Lower lobe of right lung (tissue), 2 donors: ENCODE measurements at regions not wholly inside any gene's neighbourhood (a gene's known extent, or its start where the extent isn't known, plus 50 kb on each side); places are given as distances from the start of the nearest gene placed in this dataset.

Experiments
- ATAC-seq, 2 donors: fragments of 200-7000 bp; cut with Tn5 transposase; one replicate each; pipeline ENCODE4 v1.9.1; 2020 to 2022; ENCODE audit warnings: mild to moderate bottlenecking in 2 of 2, moderate library complexity in 2 of 2
- DNase-seq: peaks from one replicate; pipeline ENCODE4 v3.0.0-alpha.2; 2020
- H3K27ac ChIP-seq: fragments of 200-600 bp; one replicate; pipeline ENCODE4 v1.8.0; 2022
- H3K27me3 ChIP-seq: fragments of 200-600 bp; one replicate; pipeline ENCODE4 v1.8.0; 2022; ENCODE audit warnings: low read depth
- H3K36me3 ChIP-seq: fragments of 200-600 bp; one replicate; pipeline ENCODE4 v1.8.0; 2022; ENCODE audit warnings: mild to moderate bottlenecking
- H3K4me1 ChIP-seq: fragments of 200-600 bp; one replicate; pipeline ENCODE4 v1.8.0; 2022
- H3K4me3 ChIP-seq: fragments of 200-600 bp; one replicate; pipeline ENCODE4 v1.8.0; 2022; ENCODE audit warnings: mild to moderate bottlenecking
- H3K9me3 ChIP-seq: fragments of 200-600 bp; one replicate; pipeline ENCODE4 v1.8.0; 2022
- CTCF ChIP-seq: fragments of 200-600 bp; IDR thresholded peaks from one replicate; pipeline ENCODE4 v1.8.0; 2022; ENCODE audit warnings: antibody characterized with exemption, mild to moderate bottlenecking
- intact Hi-C: fragments of 100-400 bp; cut with DNase I; formaldehyde crosslinking; loops from one replicate; pipeline ENCODE4 v1.11.0; 2022
- donor health status: DM: no; HTN: yes; CAD: no; lungs with severe emphysema.

GRCh38 chr10:111989136-111989911 is 194.2 kb downstream of the GPAM start:
- Histone ChIP-seq H3K4me3 (no peak overlapping the region), H3K9me3 (no peaks in the 10 kb centered on the region), H3K36me3 (no peaks in the 10 kb centered on the region), H3K4me1 (no peaks in the 10 kb centered on the region), H3K27ac (no peak overlapping the region), H3K27me3 (no peaks in the 10 kb centered on the region)
- intact Hi-C loops: no loop called here
- no peak for TF ChIP-seq CTCF
- DNase-seq (no peak), ATAC-seq (no peak)

GRCh38 chr10:111990734-111991133 is 192.8 kb downstream of the GPAM start:
- no peaks in the 10 kb centered on the region for H3K36me3 ChIP-seq
- intact Hi-C loops: no loop called here
- TF ChIP-seq CTCF: no peak
- no peaks in the 10 kb centered on the region for H3K27me3 ChIP-seq
- no peaks in the 10 kb centered on the region for H3K9me3 ChIP-seq
- no peaks in the 10 kb centered on the region for H3K4me1 ChIP-seq
- no peak for ATAC-seq
- no peak for DNase-seq
- no peak overlapping the region for H3K4me3 ChIP-seq
- no peak overlapping the region for H3K27ac ChIP-seq

GRCh38 chr10:111993321-111993720 is 190.2 kb downstream of the GPAM start:
- no peaks in the 10 kb centered on the region for H3K4me1 ChIP-seq

GRCh38 chr10:111993872-111994426 is 189.6 kb downstream of the GPAM start:
- Histone ChIP-seq H3K4me3 (no peak overlapping the region), H3K27me3 (no peaks in the 10 kb centered on the region), H3K4me1 (no peaks in the 10 kb centered on the region), H3K9me3 (no peaks in the 10 kb centered on the region), H3K27ac (no peak overlapping the region), H3K36me3 (no peaks in the 10 kb centered on the region)
- DNase-seq: no peak
- TF ChIP-seq CTCF: no peak
- ATAC-seq: no peak
- intact Hi-C loops: no loop called here

More at GRCh38 chr10:111993321-111993720, 190.2 kb downstream of the GPAM start:
- no peak for TF ChIP-seq CTCF
- ATAC-seq (no peak), DNase-seq (no peak)
- Histone ChIP-seq H3K27me3 (no peaks in the 10 kb centered on the region), H3K36me3 (no peaks in the 10 kb centered on the region), H3K4me3 (no peak overlapping the region), H3K27ac (no peak overlapping the region), H3K9me3 (no peaks in the 10 kb centered on the region)
- intact Hi-C loops: no loop called here

- Histone ChIP-seq H3K4me3 (no peak overlapping the region), H3K27me3 (no peaks in the 10 kb centered on the region), H3K4me1 (no peaks in the 10 kb centered on the region), H3K36me3 (no peaks in the 10 kb centered on the region), H3K9me3 (no peaks in the 10 kb centered on the region), H3K27ac (no peak overlapping the region)
- DNase-seq: no peak
- no peak for TF ChIP-seq CTCF
- no peak for ATAC-seq
- intact Hi-C loops: no loop called here
Measured at GRCh38 chr10:111996103-111996502, 187.5 kb downstream of the GPAM start.
